ENCODE measurements at regions not wholly inside any gene's neighbourhood (a gene's known extent, or its start where the extent isn't known, plus 50 kb on each side); places are given as distances from the start of the nearest gene placed in this dataset.

DNA sequence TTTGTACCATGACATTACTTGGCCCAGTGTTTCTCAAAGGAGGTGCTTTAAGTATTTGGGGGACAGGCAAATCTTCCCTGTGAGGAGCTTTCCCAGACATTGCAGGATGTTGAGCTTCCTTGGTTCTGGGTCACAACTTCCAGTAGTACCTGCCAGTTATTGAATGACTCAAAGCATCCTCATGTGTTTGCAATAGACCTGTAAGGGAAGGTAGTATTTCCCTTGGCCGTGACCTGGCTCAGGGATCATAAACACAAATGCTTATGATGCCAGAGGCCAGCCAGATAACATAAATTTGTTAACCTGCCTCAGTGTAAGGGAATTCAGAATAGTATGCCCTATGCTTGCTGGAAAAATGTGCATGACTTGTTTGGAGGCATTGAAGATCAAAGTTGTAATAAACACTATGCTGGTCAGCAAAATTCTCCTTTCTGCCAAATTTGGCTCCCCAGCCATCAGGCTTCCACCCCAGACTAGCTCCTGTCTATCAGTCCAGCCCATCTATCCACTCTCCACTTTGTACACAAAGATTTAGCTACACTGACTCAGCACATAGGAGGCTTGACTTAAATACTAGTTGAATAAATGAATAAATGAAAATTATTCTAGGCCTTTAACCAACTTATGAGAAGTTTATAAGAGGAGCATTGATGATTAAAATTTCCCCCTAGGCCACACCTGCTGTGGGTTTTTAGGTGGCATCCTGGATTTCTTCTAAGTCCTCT, 102.0 kb upstream of the EFEMP1 start:
- TF ChIP-seq EZH2 (IDR thresholded peaks at IDR 0.05) = no peak
- no peak for TF ChIP-seq POLR2AphosphoS5 (IDR thresholded peaks at IDR 0.05; ENCODE audit: borderline replicate concordance, low read depth, low read length)
